LHCN-M2 (cell line): ENCODE measurements at regions not wholly inside any gene's neighbourhood (a gene's known extent, or its start where the extent isn't known, plus 50 kb on each side); places are given as distances from the start of the nearest gene placed in this dataset.
"Not testable (repeated sequence)": the region's sequence is repeated elsewhere in the genome, so short reads cannot be mapped to it uniquely, and the experiment has no call there.

Experiments
- DNase-seq: peaks from one replicate; pipeline ENCODE4 v3.0.0-alpha.2; 2012; ENCODE audit warnings: low read depth

DNA sequence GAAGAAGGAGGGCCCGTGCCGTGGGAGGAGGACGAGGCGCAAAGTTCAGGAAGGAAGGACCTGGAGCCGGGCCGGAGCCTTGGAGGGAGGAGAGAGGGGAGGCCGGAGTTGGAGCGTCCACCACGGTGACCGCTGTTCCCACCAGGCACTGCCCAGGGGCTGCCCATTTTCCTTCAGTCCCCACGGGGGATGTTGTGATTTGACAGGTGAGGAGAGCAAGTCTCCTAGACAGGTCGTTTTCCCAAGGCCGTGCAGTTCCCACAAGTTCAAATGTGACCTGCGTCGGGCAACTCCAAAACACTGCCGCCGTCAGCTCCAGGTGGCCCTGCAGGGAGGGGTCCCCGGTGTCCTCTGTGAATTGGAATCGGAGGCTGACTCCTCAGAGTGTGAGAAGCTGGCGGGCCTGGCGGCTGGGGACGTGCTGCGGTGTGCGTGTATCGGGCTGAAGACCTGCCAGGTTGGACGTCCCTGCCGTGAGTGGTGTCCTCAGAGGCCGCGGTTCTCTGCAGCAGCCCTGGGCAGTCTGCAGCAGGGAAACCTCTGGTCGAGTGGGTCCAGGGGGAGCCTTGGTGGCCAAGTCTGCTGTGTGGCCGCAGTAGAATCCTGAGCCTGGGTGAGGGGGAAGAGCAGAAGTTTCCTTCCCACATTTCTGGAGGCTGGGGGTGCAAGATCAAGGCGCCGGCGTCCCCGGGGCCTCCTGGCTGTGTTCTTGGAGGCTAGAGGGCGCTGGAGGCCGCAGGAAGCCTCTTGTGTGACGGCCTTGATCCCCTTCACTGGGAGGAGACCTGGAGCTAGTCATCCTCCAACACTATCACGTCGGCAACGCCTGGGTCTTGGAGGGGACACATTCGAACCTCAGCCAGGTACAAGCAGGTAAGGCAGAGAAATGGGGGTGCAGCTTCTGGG is 115.1 kb upstream of the FRMD1 start:
- no peak for DNase-seq

DNA sequence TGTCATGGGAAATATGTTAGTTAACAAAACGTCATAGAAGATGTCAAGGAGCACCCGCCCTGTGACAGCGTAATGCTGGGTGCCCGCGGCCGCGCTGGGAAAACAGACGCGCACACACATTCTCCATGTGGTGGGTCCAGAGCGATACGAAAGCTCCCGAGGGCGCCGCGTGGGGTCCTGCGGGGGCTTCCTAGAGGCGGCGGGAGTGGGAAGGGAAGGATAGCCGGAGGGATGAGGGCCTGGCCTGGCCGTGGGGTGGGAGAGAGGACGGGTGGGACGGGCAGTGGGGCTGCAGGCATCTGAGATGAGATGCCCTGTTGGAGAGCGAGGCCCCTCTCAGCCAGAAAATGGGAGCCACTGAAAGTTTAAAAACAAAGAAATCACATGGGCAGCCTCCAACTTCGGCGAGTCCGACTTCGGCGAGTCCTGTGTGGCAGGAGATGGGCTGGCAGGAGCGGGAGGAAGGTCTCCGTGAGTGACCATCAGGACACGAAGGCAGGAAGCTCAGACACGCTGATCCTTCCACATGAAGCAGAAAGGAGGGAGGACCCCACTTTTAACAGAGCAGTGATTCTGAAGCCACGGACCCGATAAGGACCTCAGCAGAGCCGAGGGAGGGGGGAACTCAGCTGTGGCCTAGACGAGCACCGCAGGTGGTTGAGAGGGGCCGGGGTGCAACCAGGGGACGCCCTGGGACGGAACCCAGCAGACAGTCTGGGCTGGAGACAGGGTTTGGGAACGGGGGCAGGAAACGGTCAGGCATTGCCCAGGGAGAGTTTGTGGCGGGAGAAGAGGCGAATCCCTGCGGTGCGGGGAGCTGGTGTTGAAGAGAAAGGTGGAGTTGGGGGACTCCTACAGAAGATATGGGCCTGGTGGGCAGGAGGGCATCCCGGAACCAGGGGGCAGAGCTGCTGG is 114.1 kb upstream of the FRMD1 start:
- no peak for DNase-seq

DNA sequence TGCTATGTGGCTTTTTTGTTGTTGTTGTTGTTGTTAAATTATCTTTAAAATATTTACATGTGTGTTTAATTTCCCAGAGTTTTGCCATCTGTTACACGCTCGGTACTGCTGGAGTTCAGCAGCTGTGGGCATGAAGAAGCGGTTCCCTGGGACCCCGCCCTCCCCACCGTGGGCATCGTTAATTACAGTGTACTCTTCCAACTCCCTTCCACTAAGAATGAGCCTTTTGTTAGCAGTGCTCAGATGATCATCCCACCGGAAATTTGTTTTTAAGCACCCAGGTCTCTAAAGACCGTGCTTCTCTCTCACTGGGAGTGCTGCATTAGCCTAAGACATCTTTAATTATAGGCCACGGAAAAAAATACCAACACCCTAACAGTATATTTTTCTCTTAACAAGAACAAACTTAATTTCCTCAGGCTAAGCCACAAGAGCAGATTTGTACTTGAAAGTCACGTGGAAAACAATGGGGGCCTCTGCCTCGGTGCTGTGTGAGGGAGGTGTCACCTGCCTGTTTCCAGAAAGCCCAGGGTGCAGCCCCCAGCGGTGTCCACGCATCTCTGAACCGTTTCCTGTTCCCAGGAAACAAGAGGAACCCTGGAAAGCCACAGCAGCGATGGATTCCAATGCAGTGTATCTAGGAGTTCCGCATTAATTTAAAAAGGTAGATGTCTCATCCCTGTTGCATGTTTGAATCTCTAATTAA is 113.3 kb upstream of the FRMD1 start:
- DNase-seq = no peak

DNA sequence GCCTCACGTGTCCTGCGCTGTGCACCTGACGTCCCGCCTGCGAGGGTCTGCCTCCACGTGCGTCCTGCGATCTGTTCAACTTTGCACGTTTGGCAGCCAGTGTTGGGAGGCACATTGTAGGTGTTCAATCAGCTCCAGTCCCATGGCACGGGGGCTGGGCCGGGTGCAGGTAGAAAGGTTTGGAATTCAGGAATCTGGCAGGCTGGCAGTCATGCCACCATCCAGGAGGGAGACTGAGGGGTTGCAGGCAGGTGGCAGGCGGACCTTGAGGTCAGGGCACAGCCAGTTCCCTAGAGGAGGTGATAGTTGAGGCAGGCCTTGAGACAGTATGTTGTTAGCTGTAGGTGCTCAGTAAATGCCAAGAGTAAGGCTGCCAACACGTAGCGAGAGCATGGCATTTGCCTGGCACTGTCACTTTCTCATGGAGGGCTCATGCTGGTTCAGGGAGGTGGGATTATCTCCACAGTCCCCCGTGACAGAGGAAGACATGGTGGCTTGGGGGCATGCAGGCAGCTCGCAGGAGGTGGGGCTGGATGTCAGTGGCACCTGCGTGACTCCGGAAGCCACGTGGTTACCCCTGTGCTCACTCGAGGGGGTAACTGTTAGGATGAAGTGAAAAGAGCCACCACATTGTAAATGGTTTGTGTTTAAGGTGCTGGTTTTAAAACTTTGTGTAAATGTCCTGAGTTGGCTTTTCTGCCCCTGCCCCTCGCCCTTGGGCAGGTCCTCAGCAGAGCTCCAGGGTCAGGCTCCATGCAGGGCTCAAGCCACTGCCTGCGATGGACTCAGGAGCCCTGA is 111.8 kb upstream of the FRMD1 start:
- DNase-seq = no peak

DNA sequence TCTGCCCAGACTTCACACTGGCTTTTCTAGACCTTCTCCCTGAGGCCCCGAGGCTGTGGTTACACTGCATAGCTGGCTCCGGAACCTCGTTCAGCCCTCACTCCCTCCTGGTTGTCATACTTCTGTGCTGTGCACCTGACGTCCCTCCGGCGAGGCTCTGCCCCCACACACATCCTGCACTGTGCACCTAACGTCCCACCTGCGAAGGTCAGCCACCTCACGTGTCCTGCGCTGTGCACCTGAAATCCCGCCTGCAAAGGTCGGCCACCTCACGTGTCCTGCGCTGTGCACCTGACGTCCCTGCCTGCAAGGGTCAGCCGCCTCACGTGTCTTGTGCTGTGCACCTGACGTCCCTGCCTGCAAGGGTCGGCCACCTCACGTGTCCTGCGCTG is 111.0 kb upstream of the FRMD1 start:
- DNase-seq = no peak

DNA sequence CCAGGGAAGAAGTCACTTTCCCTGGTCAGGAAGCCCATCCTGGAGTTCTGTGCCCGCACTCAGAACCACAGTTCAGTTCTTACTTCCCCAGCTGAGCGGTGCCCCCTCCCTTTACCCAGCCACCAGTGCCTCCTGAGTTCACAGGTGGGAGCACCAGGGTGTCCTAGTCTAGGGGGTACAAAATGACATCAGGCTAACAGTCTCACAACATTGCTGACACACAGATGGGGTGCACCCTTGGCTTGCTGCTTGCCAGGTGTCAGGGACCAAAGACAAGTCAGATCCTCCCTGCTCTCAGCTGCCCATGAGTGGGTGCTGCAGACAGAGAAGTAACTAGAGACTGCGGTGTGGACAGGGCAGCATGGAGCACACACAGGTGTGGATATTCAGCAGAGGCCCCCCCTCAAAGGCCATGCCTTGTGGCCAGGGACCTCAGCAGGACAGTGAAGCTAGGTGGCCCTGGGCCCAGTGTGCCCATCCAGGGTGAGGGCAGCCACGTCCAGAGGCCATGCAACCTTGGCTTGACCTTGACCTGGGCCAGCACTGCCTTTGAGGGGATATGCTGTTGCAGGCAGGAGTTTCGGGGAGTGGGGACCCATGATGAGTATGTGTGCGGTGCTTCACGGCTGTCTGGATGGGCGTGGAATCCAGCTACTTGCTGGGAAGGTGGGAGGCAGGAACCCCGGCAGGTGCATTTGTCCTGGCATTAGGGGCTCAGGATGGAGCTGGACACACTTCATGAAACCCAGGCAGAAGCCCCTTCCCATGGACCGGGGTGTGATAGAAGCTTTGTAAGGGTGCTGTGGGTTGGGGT is 110.4 kb upstream of the FRMD1 start:
- no peak for DNase-seq

DNA sequence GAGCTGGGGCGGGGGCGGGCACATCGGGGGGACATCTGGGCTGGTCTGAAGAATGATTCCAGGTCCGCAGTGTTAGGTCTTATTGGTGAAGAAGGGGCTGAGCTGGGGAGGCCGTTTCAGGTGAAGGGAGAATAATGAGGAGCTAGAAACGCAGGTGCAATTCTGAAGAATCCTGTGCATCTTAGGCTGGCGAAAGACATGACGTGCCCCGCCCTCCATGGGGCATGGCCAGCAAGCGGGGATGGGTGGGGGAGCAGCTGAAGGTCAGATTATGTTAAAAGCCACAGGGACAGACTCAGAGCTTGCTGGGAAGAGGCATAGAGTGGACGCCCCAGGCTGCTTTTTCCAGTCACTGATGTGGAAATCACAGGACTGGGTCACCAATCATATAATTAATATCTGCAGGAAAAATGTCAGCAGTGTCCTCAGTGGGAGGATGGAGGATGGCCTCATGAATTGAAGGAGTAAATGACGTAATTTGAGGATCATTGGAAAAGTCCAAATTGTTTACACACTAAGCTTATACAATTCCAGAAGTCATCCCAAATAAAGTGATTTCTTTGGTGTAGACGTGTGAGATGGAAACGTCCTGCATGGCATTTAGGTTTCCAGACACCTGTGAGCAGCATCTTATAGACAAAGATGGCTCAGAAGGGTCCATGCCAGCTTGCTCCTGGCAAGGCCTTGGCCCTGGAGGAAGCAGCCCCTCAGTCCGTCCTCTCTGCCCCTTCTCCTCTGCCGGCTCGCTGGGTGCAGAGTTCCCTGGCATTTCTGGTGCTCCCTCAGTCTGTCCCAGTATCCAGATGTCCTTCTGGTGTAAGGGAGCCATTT is 109.6 kb upstream of the FRMD1 start:
- DNase-seq = no peak

DNA sequence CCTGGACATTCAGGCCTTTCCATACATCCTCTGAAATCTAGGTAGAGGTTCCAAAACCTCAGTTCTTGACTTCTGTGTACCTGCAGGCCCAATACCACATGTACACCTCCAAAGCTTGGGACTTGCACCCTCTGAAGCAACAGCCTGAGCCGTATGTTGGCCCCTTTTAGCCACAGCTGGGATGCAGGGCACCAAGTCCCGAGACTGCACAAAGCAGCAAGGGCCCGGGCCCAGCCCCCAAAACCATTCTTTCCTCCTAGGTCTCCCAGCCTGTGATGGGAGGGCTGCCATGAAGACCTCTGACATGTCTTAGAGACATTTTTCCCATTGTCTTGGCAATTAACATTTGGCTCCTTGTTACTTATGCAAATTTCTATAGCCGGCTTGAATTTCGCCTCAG is 107.4 kb upstream of the FRMD1 start:
- DNase-seq = no peak

DNA sequence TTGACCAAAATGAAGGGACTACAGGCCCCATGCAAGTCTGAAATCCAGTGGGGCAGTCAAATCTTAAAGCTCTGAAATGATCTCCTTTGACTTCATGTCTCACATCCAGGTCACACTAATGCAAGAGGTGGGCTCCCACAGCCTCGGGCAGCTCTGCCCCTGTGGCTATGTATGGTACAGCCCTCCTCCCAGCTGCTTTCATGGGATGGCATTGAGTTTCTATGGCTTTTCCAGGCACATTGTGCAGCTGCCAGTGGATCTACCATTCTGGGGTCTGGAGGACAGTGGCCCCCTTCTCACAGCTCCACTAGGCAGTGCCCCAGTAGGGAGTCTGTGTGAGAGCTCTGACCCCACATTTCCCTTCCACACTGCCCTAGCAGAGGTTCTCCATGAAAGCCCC is 107.0 kb upstream of the FRMD1 start:
- not testable (repeated sequence) for DNase-seq

DNA sequence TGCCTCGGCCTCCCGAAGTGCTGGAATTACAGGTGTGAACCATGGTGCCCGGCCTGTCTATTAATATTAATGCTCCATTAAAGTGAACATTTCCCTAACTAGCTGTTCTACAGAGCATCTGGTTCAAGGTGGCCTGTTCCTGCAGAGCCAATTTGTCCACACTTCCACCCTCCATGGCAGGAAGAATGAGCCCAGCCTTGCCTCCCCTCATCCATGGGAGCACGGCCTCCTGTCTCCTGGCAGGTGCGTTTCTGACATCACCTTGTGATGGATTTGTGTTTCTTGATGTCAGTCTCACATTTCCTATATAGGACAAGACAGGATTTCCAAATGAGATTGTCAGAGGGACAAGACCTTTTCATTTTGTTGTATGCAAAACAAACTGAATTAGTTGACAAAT is 105.7 kb upstream of the FRMD1 start:
- DNase-seq = no peak

DNA sequence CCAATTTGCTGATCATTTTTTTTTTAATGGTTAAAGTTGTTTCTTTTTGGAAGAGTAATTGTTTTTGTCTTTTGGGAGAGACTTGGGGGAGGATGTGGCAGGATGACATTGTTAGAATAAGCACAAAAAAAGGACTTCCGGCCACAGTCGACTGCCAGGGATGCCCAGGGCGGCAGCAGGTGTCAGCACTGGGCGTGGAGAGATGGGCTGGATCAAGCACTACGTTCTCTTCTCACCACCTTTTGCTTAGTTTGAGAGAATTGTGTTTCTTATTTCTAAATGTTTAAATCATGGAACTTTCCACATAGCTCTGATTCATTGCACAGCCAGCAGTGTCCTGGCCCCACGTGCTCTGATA is 104.6 kb upstream of the FRMD1 start:
- no peak for DNase-seq

DNA sequence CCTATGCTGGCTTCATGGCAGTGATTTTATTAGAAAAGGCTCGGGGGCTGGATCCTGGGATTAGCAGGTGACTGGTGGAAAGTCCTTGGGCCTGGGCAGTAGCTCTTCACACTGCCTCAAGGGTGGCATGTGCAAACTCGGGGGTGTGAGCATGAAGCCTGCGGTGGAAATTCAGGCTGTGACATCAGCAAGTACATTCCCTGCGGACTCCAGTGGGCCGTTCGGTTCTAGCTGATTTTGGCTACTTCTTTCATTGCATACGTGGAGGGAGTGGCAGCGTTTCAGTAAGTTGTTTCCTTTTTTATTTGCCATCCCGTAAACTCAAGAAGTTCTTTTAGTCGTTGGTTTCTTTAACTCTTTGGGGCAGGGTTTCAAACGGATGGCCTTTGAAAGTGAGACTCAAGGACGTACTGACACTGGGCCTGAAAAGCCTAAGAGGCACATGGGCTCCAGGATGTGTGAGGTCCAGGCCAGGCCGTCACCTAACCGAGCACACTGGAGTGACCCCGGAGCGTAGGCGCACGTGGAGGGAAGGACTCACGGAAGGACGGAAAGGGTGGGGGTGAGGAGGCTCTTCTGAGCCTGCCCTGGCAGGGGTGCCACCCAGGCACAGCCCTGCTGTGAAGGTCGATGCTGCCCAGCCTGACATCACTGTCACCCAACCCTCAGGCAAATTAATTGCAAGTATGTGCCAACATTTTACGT is 104.0 kb upstream of the FRMD1 start:
- no peak for DNase-seq

DNA sequence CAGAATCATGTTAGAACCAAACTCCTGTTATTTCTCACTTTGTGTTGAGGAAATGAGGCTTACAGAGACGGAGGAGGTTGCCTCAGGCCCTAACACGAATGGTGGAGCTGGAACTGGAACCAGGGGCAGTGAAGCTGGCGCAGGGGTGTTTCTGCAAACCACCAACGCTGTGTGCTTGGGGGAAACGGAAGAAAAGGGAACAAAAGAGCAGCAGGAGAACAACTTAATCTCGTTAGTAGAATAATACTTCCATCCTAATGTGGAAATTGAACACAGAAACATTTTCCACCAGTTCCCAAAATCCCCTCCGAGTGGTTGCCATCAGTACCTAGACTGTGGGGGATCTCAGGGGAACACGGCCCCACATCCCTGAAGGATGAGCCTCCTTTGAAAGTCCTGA is 103.4 kb upstream of the FRMD1 start:
- DNase-seq = no peak

DNA sequence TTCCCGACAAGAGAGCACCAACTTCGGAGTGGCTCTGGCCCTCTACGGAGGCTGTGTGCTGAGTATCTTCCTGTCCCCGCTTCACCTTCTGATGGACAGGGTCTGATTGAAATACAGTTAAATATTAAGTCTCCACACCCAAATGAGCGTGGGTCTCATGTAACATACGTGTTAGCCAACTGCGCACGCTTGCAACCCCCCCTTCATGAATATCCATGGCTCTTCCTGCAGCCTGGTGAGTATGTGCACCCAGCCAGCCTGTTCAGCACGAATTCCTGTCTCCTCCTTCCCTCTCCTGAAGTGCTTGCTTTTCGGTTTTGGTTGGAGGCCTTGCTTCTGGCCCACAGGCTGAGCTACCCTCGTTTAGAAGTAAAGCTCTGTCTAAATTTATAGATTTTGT is 102.9 kb upstream of the FRMD1 start:
- DNase-seq = no peak

DNA sequence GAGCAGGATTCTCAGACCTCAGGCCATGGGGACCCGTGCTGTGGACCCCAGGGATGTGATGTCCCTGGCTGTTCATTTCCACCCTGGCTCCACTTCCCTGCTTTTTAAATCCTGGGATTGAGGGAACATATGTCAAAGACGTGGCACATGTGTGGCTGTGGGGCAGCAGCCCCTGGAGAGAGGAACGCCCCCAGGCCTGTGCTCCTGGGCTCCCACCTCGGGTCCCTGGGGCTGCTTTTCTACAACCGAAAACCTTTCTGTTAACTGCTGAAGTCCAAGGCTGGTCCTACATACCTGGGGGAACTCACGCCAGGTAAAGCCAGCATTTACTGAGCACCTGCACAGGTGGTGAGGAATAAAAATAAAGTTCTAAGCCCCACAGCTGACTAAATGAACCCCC is 102.3 kb upstream of the FRMD1 start:
- no peak for DNase-seq

DNA sequence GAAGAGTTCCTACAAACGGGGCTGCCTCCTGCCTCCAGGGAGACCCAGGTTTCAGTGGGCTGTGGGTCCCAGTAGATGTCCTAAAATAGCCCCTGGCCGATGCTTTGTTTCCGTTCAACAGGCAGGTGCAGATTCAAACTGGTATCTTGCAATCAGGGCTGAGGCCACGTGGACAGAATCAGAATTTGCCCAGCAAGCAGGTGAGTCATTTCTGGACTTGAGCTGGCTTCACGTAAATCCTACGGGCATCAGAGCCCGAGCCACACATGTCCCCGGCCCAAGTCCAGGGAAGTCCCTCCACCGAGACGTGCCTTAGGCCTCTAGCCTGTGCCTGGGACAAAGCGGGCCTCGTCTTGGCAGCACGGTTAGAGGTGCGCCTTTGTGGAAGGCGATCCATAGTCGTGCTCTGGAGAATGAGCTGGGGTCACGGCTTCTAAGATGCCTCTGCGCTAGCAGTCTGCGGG is 101.6 kb upstream of the FRMD1 start:
- no peak for DNase-seq

DNA sequence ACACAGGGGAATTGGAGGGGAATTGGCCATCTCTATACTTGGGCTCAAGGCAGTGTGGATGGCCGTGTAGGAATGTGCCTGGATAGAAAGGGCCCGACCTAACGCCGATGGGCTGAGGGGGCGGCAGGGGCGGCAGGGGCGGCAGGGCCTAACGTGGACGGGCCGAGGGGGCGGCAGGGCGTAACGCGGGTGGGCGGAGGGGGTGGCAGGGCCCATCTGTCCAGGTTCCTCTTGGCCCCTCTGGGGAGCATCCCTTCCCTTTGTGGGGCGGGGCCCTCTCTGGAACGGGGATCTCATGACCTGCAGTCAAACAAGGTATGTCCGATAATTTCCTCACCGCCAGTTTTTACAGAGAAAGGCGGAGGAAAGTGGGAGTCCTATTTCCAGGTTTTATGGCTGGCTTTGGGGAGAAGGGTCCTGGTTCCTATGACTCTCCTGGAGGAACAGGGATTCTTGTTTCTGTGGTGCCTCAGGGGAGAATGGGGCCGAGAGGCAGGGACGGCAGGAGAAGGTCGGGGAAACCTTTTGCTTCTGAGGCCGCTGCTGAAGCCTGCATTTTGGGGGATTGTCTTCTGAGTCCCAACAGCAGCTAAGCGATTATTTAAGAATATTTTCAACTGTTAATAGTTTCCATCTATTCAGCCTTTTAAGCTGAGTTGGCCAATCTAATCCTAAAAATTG is 100.8 kb upstream of the FRMD1 start:
- no peak for DNase-seq

DNA sequence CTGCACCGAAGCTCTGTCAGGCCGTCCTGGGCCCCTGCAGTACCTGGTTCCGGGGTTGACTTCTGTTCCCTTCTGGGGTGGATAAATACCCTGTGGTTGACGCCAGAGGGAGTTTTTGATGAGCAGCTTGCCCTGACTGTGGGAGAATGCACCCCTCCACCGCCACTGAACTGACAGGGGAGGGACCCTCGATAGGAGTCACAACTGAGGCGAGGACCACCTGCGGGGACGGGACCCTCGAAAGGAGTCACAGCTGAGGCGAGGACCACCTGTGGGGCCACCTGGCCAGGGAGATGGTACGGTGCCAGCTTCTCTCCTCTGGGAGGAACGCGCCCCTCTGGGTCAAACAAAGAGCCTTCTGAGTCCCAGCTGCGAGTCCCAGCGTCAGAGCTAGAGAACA is 100.1 kb upstream of the FRMD1 start:
- no peak for DNase-seq
